GM23338 (cell line): ENCODE measurements at regions not wholly inside any gene's neighbourhood (a gene's known extent, or its start where the extent isn't known, plus 50 kb on each side); places are given as distances from the start of the nearest gene placed in this dataset.

Source experiments
- ATAC-seq: fragments of 200-7000 bp; cut with Tn5 transposase; 3 replicates; pipeline ENCODE4 v1.9.1; 2020
- DNase-seq: peaks from one replicate; pipeline ENCODE4 v3.0.0-alpha.2; 2015; ENCODE audit warnings: low spot score
- H2AFZ ChIP-seq: fragments of 200-600 bp; sonication (generic); 2 replicates; pipeline ENCODE4 v1.8.0; 2016; ENCODE audit warnings: antibody characterized with exemption, mild to moderate bottlenecking, moderate library complexity
- H3F3A ChIP-seq: fragments of 200-600 bp; sonication (generic); replicated peaks from 2 replicates; pipeline ENCODE4 v1.8.0; 2017; ENCODE audit warnings: antibody characterized with exemption, mixed run types, low read depth
- H3K27ac ChIP-seq: fragments of 200-600 bp; sonication (generic); 2 replicates; pipeline ENCODE4 v1.6.1; 2016; ENCODE audit warnings: low read depth
- H3K27me3 ChIP-seq: fragments of 200-600 bp; sonication (generic); 2 replicates; pipeline ENCODE4 v1.8.0; 2016; ENCODE audit warnings: mild to moderate bottlenecking, mixed run types, moderate library complexity; ENCODE audit not compliant: insufficient read depth
- H3K36me3 ChIP-seq: fragments of 200-600 bp; sonication (generic); 2 replicates; pipeline ENCODE4 v1.8.0; 2016; ENCODE audit warnings: mild to moderate bottlenecking; ENCODE audit not compliant: insufficient read depth
- H3K4me1 ChIP-seq: fragments of 200-600 bp; sonication (generic); 2 replicates; pipeline ENCODE4 v1.8.0; 2016; ENCODE audit warnings: mild to moderate bottlenecking, moderate library complexity; ENCODE audit not compliant: insufficient read depth
- H3K4me2 ChIP-seq: fragments of 200-600 bp; sonication (generic); 2 replicates; pipeline ENCODE4 v1.7.1; 2017; ENCODE audit warnings: mixed run types
- H3K4me3 ChIP-seq: fragments of 200-600 bp; sonication (generic); 2 replicates; pipeline ENCODE4 v1.6.1; 2016; ENCODE audit warnings: mixed run types
- H3K79me2 ChIP-seq: fragments of 200-600 bp; sonication (generic); replicated peaks from 2 replicates; pipeline ENCODE4 v1.8.0; 2017; ENCODE audit warnings: mild to moderate bottlenecking; ENCODE audit not compliant: insufficient read depth
- H3K9me2 ChIP-seq: fragments of 200-600 bp; sonication (generic); 2 replicates; pipeline ENCODE4 v1.8.0; 2017; ENCODE audit not compliant: insufficient read depth
- H4K20me1 ChIP-seq: fragments of 200-600 bp; sonication (generic); replicated peaks from 2 replicates; pipeline ENCODE4 v1.8.0; 2017; ENCODE audit warnings: mild to moderate bottlenecking; ENCODE audit not compliant: insufficient read depth
- H3K27ac Mint-ChIP-seq: 2 replicates; pipeline ENCODE4 v1.8.0; 2020; ENCODE audit warnings: inconsistent platforms, mild to moderate bottlenecking, moderate library complexity, mixed read lengths
- H3K27me3 Mint-ChIP-seq: 3 replicates; pipeline ENCODE4 v1.8.0; 2022; ENCODE audit warnings: low read depth, mild to moderate bottlenecking, moderate library complexity, mixed read lengths, inconsistent platforms; ENCODE audit not compliant: insufficient read depth, poor library complexity
- H3K36me3 Mint-ChIP-seq: 3 replicates; pipeline ENCODE4 v1.8.0; 2021; ENCODE audit warnings: low read depth, mild to moderate bottlenecking, inconsistent platforms, moderate library complexity, mixed read lengths
- H3K4me1 Mint-ChIP-seq: 3 replicates; pipeline ENCODE4 v1.8.0; 2020; ENCODE audit warnings: mild to moderate bottlenecking, inconsistent platforms, mixed read lengths
- H3K4me3 Mint-ChIP-seq: 3 replicates; pipeline ENCODE4 v1.8.0; 2021; ENCODE audit warnings: moderate library complexity, mild to moderate bottlenecking, inconsistent platforms, mixed read lengths
- H3K9me3 Mint-ChIP-seq: 3 replicates; pipeline ENCODE4 v1.8.0; 2020; ENCODE audit warnings: moderate library complexity, mild to moderate bottlenecking, inconsistent platforms, mixed read lengths
- CTCF ChIP-seq, 2 experiments: fragments of 200-600 bp in 1 of 2; sonication (generic) in 1 of 2; conservative IDR thresholded peaks; 2 replicates each; pipeline versions ENCODE4 v1.5.1 to v1.6.1; 2016 to 2017; ENCODE audit warnings: antibody characterized with exemption in 2 of 2, low read depth in 2 of 2, mild to moderate bottlenecking in 2 of 2, moderate library complexity in 1 of 2
- ETS1 ChIP-seq: IDR thresholded peaks from 2 replicates; pipeline ENCODE4 v1.6.1; 2016; ENCODE audit warnings: antibody characterized with exemption
- JUNB ChIP-seq: IDR thresholded peaks from one replicate; pipeline ENCODE4 v1.6.1; 2016; ENCODE audit warnings: antibody characterized with exemption; ENCODE audit not compliant: unreplicated experiment
- NANOG ChIP-seq: IDR thresholded peaks from 2 replicates; pipeline ENCODE4 v1.6.1; 2016; ENCODE audit warnings: antibody characterized with exemption, borderline replicate concordance
- POLR2AphosphoS5 ChIP-seq: IDR thresholded peaks from 2 replicates; pipeline ENCODE4 v1.6.1; 2016; ENCODE audit warnings: antibody characterized with exemption, low read depth
- REST ChIP-seq: IDR thresholded peaks from one replicate; pipeline ENCODE4 v1.6.1; 2018; ENCODE audit warnings: antibody characterized with exemption; ENCODE audit not compliant: unreplicated experiment
- STAT1 ChIP-seq: IDR thresholded peaks from one replicate; pipeline ENCODE4 v1.6.1; 2016; ENCODE audit warnings: antibody characterized with exemption; ENCODE audit not compliant: unreplicated experiment
- ZNF462 ChIP-seq: fragments of 250-450 bp; sonication (Bioruptor Pico); IDR thresholded peaks from 2 replicates; pipeline ENCODE4 v1.5.0; 2020; ENCODE audit warnings: mild to moderate bottlenecking, moderate library complexity

GRCh38 chr6:19059102-19059501 lies 672.0 kb downstream of the RNF144B start (continued):
- TF ChIP-seq ETS1 = no peak

GRCh38 chr6:19067165-19067564 lies 680.0 kb downstream of the RNF144B start:
- Histone ChIP-seq H2AFZ (no peak overlapping the region), H3K4me3 (no peak overlapping the region), H3K9me2 (no peaks in the 10 kb centered on the region), H3K36me3 (no peaks in the 10 kb centered on the region), H4K20me1 (no peaks in the 10 kb centered on the region), H3K27ac (no peak overlapping the region), H3K4me2 (no peak overlapping the region), H3K27me3 (no peaks in the 10 kb centered on the region), H3F3A (no peaks in the 10 kb centered on the region), H3K4me1 (no peaks in the 10 kb centered on the region), H3K79me2 (no peaks in the 10 kb centered on the region)
- H3K4me3 Mint-ChIP-seq = no peak overlapping the region
- H3K9me3 Mint-ChIP-seq = no peaks in the 10 kb centered on the region
- no peak for ATAC-seq
- H3K27me3 Mint-ChIP-seq = no peaks in the 10 kb centered on the region
- no peaks in the 10 kb centered on the region for H3K4me1 Mint-ChIP-seq
- no peak overlapping the region for H3K27ac Mint-ChIP-seq
- no peak for DNase-seq
- no peaks in the 10 kb centered on the region for H3K36me3 Mint-ChIP-seq
- TF ChIP-seq NANOG = no peak
- TF ChIP-seq ZNF462 (CRISPR knock-in tag) = no peak
- TF ChIP-seq REST = no peak
- no peak for TF ChIP-seq ETS1
- no peak for TF ChIP-seq CTCF (conservative IDR thresholded peaks at IDR 0.05; ENCODE audit: low read depth in 2 of 2)
- no peak for TF ChIP-seq JUNB
- TF ChIP-seq STAT1 = no peak
- no peak for TF ChIP-seq POLR2AphosphoS5
